GM11168 (cell line): ENCODE measurements at regions not wholly inside any gene's neighbourhood (a gene's known extent, or its start where the extent isn't known, plus 50 kb on each side); places are given as distances from the start of the nearest gene placed in this dataset.
"Not testable (repeated sequence)": the region's sequence is repeated elsewhere in the genome, so short reads cannot be mapped to it uniquely, and the experiment has no call there.

Experiments used
- in situ Hi-C: fragments of 300-500 bp; cut with MboI; formaldehyde crosslinking; loops from one replicate; pipeline ENCODE4 v1.12.0; 2022; ENCODE audit warnings: low sequenced_read_pairs; ENCODE audit not compliant: unreplicated experiment

DNA sequence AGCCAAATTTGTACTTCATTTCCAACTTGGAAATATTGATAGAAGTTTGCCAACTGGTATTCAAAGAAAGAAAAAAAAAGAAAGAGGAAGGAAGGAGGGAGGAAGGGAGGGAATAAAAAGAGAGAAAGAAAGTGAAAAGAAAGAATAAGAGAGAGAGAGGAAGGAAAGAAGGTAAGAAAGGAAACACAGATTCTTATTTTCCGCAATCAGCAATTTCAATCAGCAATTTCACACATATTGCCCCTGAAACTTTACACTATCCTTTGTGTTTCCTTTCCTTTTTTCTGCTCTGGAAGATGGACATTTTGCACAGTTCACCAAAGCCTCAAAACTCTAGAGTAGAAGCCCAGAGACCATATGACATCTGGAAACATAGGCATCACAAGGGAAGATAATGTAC, 888.1 kb downstream of the REEP3 start:
- in situ Hi-C loops, result no loop called here

DNA sequence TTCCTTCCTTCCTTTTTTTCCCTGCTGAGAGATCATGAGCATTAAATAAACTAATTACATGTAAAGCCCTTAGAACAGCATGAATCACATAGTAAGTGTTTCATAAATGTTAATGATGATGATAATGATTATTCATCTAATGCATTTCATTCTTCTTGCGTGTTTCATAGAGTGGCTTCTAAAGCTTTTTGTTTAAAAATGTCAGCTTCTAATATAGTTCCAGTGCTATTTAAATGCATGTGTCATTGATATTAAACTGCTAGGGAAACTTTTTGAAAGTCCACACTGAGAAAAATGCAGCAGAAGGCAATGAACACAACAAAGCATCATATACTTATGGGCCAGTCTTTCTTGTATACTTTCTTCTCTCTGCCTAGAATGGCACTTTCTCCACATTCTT, 894.8 kb downstream of the REEP3 start:
- in situ Hi-C loops, result no loop called here

DNA sequence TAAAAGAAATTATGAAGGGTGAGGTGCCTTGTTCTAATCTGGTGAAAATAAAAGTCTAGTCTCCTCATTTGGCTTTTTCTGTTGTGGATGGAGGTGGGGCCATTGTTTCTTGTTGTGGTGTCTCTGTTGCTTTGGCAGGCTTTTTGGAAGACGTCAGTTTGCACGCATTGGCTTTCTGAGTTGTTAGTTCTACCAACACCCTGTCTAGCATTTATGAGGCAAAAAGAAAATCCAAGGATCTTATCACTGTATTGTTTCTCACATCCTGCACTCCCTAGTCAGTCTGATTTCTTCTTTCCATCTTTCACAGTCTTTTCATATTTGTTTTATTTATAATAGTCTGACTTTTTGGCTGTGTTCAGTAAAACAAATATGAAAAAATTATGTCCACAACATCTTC, 898.3 kb downstream of the REEP3 start:
- in situ Hi-C loops, result no loop called here

DNA sequence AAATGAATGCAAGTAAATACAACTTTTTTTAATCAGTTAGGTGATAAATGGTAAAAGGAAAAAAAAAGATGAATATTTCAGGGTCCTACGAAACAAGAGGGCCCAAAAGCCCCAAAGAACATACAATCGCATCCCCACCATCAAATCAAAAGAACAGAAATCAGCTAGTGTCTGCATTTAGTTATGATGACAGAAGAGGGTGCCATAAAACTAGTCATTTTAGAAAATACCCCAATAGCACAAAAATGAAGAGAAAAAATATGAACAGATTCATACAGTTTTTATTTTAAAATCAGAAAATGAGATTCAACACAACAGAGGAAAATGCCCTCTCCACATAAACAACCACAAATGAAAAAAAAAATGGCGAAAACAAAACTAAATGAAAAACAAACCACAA, 905.5 kb downstream of the REEP3 start:
- in situ Hi-C loops, result no loop called here

DNA sequence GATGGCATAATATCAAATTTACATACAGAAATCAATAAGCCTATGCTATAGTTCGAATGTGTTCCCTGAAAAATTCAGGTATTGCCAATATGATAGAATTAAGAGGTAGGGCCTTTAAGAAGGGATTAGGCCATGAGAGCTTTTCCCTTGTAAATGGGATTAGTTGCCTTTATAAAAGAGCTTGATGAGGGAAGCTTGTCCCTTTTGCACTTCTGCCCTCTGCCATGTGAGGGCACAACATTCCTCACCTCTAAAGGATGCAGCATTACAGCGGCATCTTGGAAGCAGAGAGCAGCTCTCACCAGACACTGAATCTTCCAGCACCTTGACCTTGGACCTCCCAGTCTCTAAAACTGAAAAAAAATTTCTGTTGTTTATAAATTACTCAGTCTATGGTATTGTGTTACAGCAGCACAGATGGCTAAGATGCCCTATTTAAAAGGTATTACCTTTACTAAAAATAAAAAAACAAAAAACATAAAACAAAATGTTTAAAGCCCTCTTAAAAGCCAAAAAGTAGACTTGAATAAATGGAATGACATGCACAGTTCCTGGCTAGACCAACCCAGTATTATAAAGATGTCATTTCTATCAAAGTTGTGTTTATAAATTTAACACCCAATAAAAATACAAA, 909.6 kb downstream of the REEP3 start:
- in situ Hi-C loops, result no loop called here

DNA sequence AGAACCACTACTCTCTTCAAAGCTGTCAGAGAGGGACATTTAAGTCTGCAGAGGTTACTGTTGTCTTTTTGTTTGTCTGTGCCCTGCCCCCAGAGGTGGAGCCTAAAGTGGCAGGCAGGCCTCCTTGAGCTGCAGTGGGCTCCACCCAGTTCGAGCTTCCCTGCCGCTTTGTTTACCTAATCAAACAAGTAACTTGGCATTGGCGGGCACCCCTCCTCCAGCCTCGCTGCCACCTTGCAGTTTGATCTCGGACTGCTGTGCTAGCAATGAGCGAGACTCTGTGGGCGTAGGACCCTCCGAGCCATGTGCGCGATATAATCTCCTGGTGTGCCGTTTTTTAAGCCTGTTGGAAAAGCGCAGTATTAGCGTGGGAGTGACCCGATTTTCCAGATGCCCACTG, 920.7 kb downstream of the REEP3 start:
- in situ Hi-C loops, result not testable (repeated sequence)

DNA sequence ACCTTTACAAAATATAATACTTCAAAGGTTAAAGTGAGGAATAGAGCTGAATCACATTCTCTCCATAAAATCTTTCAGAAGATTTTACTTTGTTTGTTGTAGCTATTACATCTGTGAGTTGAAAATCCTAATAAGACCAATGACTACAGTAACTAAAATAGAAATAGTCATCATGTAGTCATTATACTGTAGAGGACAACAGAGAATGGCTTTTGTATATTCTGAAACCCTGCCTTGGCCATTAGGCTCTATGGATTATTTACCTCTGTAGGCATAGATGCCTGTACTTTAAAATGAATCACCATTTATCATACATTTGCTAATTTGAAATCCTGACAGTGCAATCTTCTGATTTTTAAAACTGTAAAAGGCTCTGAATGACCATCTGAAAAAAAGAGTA, 923.0 kb downstream of the REEP3 start:
- in situ Hi-C loops, result no loop called here

DNA sequence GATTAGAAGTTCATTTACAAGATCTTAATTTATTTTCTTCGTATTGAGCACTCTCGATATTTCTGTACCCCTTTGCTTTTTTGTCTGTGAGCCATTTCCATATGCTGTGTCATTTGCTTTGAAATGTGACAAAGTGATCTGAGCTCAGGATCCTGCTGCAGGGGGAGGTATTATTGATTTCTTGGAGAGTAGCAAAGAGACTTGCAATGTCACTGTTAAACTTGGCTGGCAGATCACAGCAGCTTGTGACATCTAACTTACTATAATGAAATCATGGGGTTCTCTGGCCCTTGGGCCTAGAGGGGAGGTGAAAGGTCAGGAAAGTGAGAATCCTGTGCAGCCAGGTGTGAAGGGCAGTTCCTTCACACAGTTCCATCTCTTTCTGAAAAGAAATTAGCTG, 923.4 kb downstream of the REEP3 start:
- in situ Hi-C loops, result no loop called here

DNA sequence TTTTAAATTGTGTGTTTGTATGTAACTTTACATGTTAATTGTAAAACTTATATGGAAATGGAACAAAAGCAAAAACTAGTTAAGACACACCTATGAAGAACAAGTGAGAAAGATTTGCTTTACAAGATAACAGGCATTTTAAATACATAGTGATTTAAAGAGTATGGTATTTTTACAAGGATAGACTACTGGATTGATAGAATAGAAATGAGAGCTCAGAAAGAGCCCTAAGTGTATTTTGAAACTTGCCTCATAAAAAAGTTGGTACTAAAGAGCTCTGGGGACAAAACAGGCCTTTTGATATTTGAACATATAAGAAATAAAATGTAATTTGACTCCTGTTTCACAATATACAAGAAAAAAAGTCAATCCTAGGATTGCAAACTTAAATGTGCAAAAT, 928.4 kb downstream of the REEP3 start:
- in situ Hi-C loops, result no loop called here

DNA sequence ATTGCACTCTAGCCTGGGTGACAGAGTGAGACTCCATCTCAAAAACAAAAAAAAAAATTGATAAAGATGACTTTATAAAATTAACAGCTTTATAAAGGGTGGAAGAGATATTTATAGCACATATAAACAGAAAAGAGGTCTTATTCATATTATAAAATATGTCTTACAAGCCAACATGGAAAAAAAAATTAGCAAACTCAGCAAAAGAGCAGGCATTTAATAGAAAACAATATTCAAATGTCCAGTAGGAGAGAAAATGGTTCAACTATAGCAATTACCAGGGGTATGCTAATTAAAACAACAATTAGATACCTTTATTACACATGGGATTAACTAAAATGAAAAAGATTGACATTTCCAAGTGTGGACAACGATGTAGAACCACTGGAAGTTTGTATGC, 929.1 kb downstream of the REEP3 start:
- in situ Hi-C loops, result no loop called here

DNA sequence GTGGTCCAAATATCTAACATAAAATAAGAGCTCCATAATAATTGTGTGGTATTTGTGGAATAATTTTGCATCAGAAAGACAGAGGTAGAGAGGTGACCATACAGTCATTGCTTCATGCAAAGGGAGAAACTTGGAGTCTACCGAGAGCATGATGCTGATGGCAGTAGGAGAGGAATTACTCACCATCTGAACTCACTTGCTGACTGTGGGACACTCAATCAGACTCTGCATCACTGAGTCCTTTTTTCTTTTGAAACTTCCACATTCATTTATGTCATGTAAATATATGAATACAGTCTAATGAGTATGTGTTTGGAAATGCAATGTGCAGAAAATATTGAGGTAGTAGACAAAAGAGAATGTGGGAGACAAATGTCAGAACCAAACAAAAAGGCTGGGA, 933.8 kb downstream of the REEP3 start:
- in situ Hi-C loops, result no loop called here

DNA sequence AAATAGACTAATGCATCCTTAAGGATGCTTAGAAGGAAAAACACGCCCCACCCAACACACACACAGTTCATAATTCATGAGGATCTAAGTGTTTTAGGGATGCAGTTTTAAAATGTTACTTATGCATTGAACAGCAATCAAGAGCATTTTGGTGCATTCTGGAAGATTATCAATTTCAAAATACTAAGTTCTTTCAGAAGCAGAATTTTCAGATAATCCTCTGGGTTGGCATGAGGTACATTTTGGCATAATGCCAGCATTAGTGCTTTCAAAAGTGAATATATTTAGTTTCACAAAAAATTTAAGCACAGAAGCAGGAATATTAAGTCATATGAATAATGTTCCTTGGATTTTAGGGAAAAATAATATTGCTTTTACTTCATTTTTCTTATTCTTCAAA, 937.1 kb downstream of the REEP3 start:
- in situ Hi-C loops, result no loop called here

DNA sequence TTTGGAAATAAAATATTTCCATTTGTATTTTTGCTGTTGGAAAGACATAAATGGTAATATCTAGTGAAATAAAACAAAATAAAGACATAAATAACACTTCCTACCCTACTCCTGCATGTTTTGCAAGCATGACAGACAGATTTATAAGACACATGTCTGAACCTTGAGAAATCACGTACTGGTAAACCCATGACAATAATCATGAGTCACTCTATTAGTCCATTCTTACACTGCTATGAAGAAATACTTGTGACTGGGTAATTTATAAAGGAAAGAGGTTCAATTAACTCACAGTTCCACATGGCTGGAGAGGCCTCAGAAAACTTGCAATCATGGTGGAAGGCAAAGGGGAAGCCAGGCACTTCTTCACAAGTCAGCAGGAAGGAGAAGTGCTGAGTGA, 942.2 kb downstream of the REEP3 start:
- in situ Hi-C loops, result no loop called here

DNA sequence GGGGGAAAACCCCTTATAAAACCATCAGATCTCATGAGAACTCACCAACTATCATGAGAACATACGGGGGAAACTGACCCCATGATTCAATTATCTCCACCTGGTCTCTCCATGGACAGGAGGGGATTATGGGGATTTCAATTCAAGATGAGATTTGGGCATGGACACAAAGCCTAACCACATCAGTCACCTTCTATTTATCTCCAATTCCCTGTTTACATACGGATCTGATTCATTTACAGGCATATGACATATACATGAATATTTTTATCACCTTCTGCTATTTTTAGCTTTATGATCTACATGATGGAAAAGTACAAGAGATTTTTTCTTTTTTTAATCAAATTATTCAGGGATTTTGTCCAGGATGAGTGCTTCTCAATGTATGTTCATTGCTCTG, 944.5 kb downstream of the REEP3 start:
- in situ Hi-C loops, result no loop called here

DNA sequence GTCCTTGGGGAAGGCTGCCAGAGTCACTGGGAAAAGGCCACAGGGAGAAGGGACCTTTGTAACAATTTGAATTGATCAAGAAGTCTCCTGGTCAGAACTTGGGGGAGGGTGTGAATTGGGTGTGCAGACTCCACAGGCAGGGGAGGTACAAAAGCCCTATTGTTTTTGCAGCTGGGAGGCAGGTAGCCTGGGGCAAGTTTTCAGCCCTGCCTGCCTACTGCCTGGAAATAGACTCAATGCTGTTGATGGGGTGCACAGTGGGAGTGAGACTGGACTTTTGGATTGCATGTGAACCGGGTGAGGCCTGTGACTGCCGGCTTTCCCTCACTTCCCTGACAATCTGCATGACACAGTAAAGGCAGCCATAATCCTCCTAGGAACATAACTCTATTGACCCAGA, 947.0 kb downstream of the REEP3 start:
- in situ Hi-C loops, result no loop called here

DNA sequence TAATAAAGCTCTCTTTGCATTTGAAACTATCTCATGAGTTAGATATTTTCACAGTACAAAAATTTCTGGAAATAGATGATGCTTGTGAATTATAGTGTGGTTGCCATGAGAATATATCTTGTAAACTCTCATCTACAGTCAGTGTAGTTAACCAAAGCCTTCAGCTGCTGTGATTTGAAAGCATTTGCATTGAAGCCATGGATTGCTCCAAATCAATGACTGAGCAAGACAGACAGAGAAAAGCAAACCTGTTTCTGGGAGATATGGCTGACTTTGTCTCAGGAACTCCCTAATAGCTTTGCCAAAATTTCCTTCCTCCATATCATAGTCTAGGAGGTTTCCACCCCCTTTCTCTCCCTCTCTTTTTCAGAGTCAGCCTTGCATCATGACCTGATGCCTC, 955.3 kb downstream of the REEP3 start:
- in situ Hi-C loops, result no loop called here

DNA sequence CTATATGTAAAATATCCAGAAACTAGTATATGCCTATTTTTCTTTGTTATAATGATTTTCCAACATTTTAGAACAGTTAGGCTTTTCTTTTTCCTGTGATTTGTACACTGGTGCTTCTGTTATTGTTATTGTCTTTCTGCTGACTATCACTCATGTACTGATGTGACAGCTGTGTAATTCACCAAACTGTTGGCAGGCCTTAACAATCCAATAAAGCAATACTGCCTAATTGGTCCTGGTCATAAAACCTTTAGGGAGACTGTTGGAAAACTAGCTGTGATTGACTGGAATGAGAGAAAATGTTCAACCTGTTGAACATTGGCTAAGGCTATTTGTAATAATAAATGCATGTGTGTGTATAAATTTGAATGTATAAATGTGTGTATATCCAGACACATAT, 956.6 kb downstream of the REEP3 start:
- in situ Hi-C loops, result no loop called here

DNA sequence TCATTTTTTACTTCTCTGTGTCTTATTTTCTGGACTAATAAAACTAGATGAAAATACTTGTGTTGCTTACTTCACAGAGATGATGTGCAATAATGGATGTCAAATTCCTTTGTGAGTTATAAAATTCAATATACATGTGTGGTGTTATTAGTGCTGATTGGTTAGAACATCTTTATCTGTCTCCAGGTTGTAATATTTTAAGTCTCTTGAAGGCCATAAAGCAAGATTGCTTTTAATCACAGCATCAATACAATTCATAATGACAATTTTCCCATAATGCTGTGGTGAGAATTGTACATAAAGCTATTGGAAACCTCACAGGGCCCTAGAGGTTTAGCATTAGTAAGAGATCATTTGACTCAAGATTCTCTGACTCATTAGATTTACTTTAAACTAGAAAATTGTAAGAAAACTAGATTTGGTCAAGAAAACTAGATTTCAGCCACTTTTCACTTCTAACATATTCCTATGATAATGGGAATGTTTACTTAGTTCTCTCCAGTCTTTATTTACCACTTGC, 963.7 kb downstream of the REEP3 start:
- in situ Hi-C loops, result no loop called here

DNA sequence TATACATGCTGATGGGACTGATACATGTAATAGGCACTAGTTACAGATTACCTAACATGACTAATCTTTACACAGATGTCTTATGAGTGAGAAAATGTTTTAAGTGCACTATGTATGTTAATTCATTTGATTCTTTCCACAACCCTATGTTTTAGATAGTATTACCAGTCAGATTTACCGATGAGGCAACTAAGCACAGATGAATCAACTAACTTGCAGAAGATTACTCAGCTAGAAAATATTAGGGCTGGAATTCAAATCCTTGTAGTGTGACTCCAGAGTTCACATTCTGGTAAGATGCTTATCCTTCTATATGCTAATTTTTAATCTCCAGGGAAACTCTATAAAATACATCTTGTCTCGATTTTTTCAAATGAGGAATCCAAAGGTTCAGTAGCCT, 964.9 kb downstream of the REEP3 start:
- in situ Hi-C loops, result no loop called here

DNA sequence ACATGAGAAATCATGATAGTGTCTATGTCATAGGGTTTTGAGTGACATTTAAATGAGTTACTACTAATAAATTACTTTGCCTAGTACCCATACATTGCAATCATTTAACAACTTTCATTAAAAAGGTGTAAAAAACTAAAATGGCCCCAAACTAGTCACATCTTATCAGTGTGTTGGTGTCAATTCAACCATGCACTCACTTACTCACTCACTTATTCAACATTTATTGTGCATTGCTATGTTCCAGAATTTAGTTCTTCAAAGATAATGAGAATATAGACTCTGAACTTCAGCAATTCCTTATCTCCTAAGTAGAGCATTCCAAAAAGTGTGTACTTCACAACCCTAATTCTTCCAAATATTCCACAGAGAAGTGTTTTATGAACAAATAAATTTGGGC, 965.7 kb downstream of the REEP3 start:
- in situ Hi-C loops, result no loop called here

DNA sequence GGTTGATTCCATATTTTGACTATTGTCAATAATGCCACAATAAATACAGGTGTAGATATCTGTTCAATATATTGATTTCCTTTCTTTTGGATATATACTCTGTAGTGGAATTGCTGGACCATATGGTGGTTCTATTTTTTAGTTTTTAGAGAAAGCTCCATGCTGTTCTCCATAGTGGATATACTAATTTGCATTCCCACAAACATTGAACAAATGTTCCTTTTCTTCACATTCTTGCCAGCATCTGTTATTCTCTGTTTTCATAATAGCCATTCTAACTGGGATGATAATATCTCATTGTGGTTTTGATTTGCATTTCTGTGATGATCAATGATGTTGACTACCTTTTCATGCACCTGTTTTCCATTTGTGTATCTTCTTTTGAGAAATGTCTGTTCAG, 973.7 kb downstream of the REEP3 start:
- in situ Hi-C loops, result no loop called here

DNA sequence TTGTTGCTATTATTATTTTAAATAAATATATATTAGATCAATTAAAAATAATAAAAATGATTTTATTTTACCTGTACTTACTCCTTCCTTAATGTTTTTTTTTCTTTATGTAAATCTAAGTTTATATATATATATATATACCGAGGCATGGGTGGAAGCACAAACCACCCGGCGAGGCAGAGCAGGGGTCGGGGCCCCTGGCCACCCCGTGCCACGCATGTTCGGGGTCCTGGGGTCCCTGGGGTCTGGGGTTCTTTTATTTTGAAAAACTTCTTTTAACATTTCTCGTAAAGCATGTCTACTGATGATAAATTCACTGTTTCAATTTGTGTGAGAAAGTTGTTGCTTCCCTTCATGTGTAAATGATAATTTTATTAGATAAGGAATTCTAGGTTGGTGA, 976.1 kb downstream of the REEP3 start:
- in situ Hi-C loops, result no loop called here

DNA sequence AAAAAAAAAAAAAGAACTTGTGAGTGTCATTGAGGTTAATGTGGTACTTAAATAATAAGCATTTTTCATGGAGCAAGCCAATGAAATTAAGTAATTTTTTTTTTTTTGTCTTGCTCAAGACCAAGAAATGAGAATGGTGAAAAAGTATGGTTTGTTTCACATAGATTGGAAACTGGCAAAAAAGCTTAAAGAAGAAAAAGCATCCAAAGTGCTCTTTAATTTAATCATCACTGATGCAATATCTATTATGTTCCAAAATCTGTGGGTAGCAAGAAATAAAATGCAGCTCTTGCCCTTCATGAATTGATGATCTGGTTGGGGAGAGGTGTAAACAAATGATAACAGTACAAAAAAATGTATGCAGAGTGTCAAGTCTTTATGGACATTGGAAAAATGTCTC, 980.6 kb downstream of the REEP3 start:
- in situ Hi-C loops, result no loop called here
